Right forelimb (tissue), 1 donor: ENCODE measurements at regions not wholly inside any gene's neighbourhood (a gene's known extent, or its start where the extent isn't known, plus 50 kb on each side); places are given as distances from the start of the nearest gene placed in this dataset.

Experiments
- DNase-seq: peaks from one replicate; pipeline ENCODE4 v3.0.0-alpha.2; 2018

GRCh38 chrX:51798701-51799100 lies 55.5 kb downstream of the GSPT2 start:
- DNase-seq: no peak

GRCh38 chrX:51802917-51803688 lies 59.9 kb downstream of the GSPT2 start:
- DNase-seq: peak; percentile 62

- DNase-seq: no peak
Measured at GRCh38 chrX:51803833-51804232, 60.6 kb downstream of the GSPT2 start.

GRCh38 chrX:51804741-51805140 lies 61.5 kb downstream of the GSPT2 start:
- no peak for DNase-seq

GRCh38 chrX:51813886-51814460 lies 70.7 kb downstream of the GSPT2 start:
- no peak for DNase-seq

GRCh38 chrX:51824061-51824460 lies 69.4 kb upstream of the MAGED1 start:
- DNase-seq: no peak

- no peak for DNase-seq
Measured at GRCh38 chrX:51825436-51825835, 68.0 kb upstream of the MAGED1 start.

GRCh38 chrX:51834076-51834475 lies 59.3 kb upstream of the MAGED1 start:
- no peak for DNase-seq

- no peak for DNase-seq
Measured at GRCh38 chrX:51836823-51837222, 56.6 kb upstream of the MAGED1 start.

- DNase-seq: no peak
Measured at GRCh38 chrX:51837451-51837850, 56.0 kb upstream of the MAGED1 start.

- DNase-seq: peak; percentile 36
Measured at GRCh38 chrX:51837921-51838320, 55.5 kb upstream of the MAGED1 start.
